Keratinocyte (primary cell): ENCODE measurements at regions not wholly inside any gene's neighbourhood (a gene's known extent, or its start where the extent isn't known, plus 50 kb on each side); places are given as distances from the start of the nearest gene placed in this dataset.

Source experiments
- EZH2 ChIP-seq: IDR thresholded peaks from one replicate; pipeline ENCODE4 v1.6.1; 2012; ENCODE audit warnings: inconsistent platforms, mild to moderate bottlenecking, low read length, moderate library complexity
- TF ChIP-seq, protein P1 (sequence below), 3 experiments: IDR thresholded peaks in 1 of 3; conservative IDR thresholded peaks in 1 of 3; optimal IDR thresholded peaks in 1 of 3; 2 replicates in 2 of 3; 3 replicates in 1 of 3; pipeline versions ENCODE3 to v1.5.1; 2011; ENCODE audit warnings: low read length in 3 of 3, mild to moderate bottlenecking in 3 of 3, moderate library complexity in 2 of 3, control low read depth in 1 of 3, inconsistent platforms in 1 of 3; ENCODE audit not compliant: insufficient read depth in 2 of 3; ENCODE audit errors: extremely low read depth in 1 of 3

DNA sequence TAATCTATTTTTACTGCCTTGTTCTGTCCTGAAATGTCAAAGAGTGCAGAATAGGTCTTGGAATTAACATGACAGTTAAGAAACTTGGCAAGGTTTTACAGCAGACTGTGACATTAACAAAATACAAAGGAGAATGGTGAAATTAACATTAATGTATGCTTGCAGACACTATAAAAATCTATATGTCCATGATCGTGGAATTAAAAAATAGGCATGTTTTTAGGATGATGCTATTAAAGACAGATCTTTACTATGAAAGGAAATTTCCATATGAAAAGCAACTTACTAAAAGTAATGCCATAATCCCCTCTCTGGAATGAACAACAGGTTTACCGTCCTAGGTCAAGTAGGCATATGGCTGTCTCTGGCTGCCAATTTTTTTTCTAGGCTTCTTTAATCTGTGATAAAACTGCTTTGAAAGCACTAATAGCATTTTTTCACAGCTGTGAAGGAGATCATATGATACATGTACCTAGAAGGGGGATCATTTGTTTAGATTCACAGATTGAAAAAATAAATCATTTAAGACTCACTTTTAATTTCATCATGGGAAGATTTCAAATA, 291.5 kb downstream of the ZNF536 start:
- TF ChIP-seq, protein P1, sequence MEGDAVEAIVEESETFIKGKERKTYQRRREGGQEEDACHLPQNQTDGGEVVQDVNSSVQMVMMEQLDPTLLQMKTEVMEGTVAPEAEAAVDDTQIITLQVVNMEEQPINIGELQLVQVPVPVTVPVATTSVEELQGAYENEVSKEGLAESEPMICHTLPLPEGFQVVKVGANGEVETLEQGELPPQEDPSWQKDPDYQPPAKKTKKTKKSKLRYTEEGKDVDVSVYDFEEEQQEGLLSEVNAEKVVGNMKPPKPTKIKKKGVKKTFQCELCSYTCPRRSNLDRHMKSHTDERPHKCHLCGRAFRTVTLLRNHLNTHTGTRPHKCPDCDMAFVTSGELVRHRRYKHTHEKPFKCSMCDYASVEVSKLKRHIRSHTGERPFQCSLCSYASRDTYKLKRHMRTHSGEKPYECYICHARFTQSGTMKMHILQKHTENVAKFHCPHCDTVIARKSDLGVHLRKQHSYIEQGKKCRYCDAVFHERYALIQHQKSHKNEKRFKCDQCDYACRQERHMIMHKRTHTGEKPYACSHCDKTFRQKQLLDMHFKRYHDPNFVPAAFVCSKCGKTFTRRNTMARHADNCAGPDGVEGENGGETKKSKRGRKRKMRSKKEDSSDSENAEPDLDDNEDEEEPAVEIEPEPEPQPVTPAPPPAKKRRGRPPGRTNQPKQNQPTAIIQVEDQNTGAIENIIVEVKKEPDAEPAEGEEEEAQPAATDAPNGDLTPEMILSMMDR (optimal IDR thresholded peaks at IDR 0.05 in 1 of 3, IDR thresholded peaks at IDR 0.05 in 1 of 3, conservative IDR thresholded peaks at IDR 0.05 in 1 of 3; ENCODE audit: extremely low read depth in 1 of 3, insufficient read depth in 2 of 3, low read length in 3 of 3): no peak
- TF ChIP-seq EZH2: no peak
